Mesendoderm (in vitro differentiated cells): ENCODE measurements at regions not wholly inside any gene's neighbourhood (a gene's known extent, or its start where the extent isn't known, plus 50 kb on each side); places are given as distances from the start of the nearest gene placed in this dataset.

ENCODE experiments used
- DNase-seq: peaks from one replicate; pipeline ENCODE4 v3.0.0; 2013
- H2AK5ac ChIP-seq: 2 replicates; pipeline ENCODE4 v1.6.1; 2013; ENCODE audit warnings: low read length, inconsistent platforms
- H2BK120ac ChIP-seq: 2 replicates; pipeline ENCODE4 v1.6.1; 2013; ENCODE audit warnings: low read depth, mild to moderate bottlenecking, low read length, moderate library complexity, mixed read lengths
- H2BK15ac ChIP-seq: replicated peaks from 2 replicates; pipeline ENCODE4 v1.6.1; 2013; ENCODE audit warnings: low read depth, mild to moderate bottlenecking, moderate library complexity
- H2BK5ac ChIP-seq: 2 replicates; pipeline ENCODE4 v1.6.1; 2013; ENCODE audit warnings: low read length, inconsistent platforms
- H3K18ac ChIP-seq: 2 replicates; pipeline ENCODE4 v1.6.1; 2013; ENCODE audit warnings: mild to moderate bottlenecking, low read length, mixed read lengths
- H3K23ac ChIP-seq: one replicate; pipeline ENCODE4 v1.6.1; 2013; ENCODE audit warnings: low read length
- H3K27ac ChIP-seq: 2 replicates; pipeline ENCODE4 v1.5.1; 2013; ENCODE audit warnings: low read depth, mild to moderate bottlenecking, inconsistent platforms, low read length, moderate library complexity
- H3K27me3 ChIP-seq: 2 replicates; pipeline ENCODE4 v1.6.1; 2013; ENCODE audit warnings: low read length, control low read depth, mild to moderate bottlenecking, inconsistent platforms; ENCODE audit not compliant: insufficient read depth, poor library complexity
- H3K36me3 ChIP-seq: 2 replicates; pipeline ENCODE4 v1.6.1; 2013; ENCODE audit warnings: low read length, inconsistent platforms; ENCODE audit not compliant: control insufficient read depth, insufficient read depth
- H3K4ac ChIP-seq: one replicate; pipeline ENCODE4 v1.6.1; 2013; ENCODE audit warnings: low read depth, mild to moderate bottlenecking, low read length, moderate library complexity
- H3K4me1 ChIP-seq: 2 replicates; pipeline ENCODE4 v1.6.1; 2013; ENCODE audit warnings: low read depth, low read length, inconsistent platforms; ENCODE audit not compliant: control insufficient read depth
- H3K4me2 ChIP-seq: 2 replicates; pipeline ENCODE4 v1.6.1; 2013; ENCODE audit warnings: low read length
- H3K4me3 ChIP-seq: 2 replicates; pipeline ENCODE4 v1.5.1; 2013; ENCODE audit warnings: mild to moderate bottlenecking, low read length
- H3K56ac ChIP-seq: one replicate; pipeline ENCODE4 v1.6.1; 2013; ENCODE audit warnings: low read length
- H3K79me1 ChIP-seq: 2 replicates; pipeline ENCODE4 v1.6.1; 2013; ENCODE audit warnings: low read length, inconsistent platforms
- H3K79me2 ChIP-seq: 2 replicates; pipeline ENCODE4 v1.6.1; 2013; ENCODE audit warnings: mild to moderate bottlenecking, low read length; ENCODE audit not compliant: control insufficient read depth, insufficient read depth
- H3K9ac ChIP-seq: 2 replicates; pipeline ENCODE4 v1.6.1; 2013; ENCODE audit warnings: low read length, inconsistent platforms
- H4K5ac ChIP-seq: one replicate; pipeline ENCODE4 v1.6.1; 2013; ENCODE audit warnings: low read length
- H4K8ac ChIP-seq: one replicate; pipeline ENCODE4 v1.6.1; 2013; ENCODE audit warnings: low read depth, mild to moderate bottlenecking, control low read depth, low read length, moderate library complexity
- WGBS: extraction: QIAGEN DNeasy Blood & Tissue Kit; methylation state at CpG from one replicate; pipeline ENCODE4 v1.1.7; 2013; ENCODE audit warnings: low lambda C conversion rate, missing lambda C conversion rate; ENCODE audit not compliant: insufficient coverage; ENCODE audit errors: extremely low coverage; 5-methylcytosine and 5-hydroxymethylcytosine counted together

- H3K56ac ChIP-seq = no peak overlapping the region
- no peak overlapping the region for H3K4me3 ChIP-seq
- DNase-seq = no peak
- no peak overlapping the region for H2BK15ac ChIP-seq
- H3K18ac ChIP-seq = no peak overlapping the region
- no peak overlapping the region for H3K9ac ChIP-seq
- H3K36me3 ChIP-seq = no peaks in the 10 kb centered on the region
- H3K79me1 ChIP-seq = no peaks in the 10 kb centered on the region
- no peak overlapping the region for H3K23ac ChIP-seq
- H4K5ac ChIP-seq = no peak overlapping the region
- no peak overlapping the region for H2BK5ac ChIP-seq
- no peaks in the 10 kb centered on the region for H3K79me2 ChIP-seq
- WGBS = 100% methylated on average over 1 of the region's 1 CpG
- no peak overlapping the region for H3K4me2 ChIP-seq
- H3K27me3 ChIP-seq = no peaks in the 10 kb centered on the region
- no peak overlapping the region for H2AK5ac ChIP-seq
- no peak overlapping the region for H4K8ac ChIP-seq
- no peak overlapping the region for H3K27ac ChIP-seq
- no peaks in the 10 kb centered on the region for H3K4me1 ChIP-seq
- H3K4ac ChIP-seq = no peak overlapping the region
- no peak overlapping the region for H2BK120ac ChIP-seq
Observed at GRCh38 chr13:103531278-103531677, 465.1 kb upstream of the SLC10A2 start.

GRCh38 chr13:103528437-103528836 lies 462.2 kb upstream of the SLC10A2 start:
- Histone ChIP-seq H3K36me3 (no peaks in the 10 kb centered on the region), H2AK5ac (no peak overlapping the region), H3K4ac (no peak overlapping the region), H3K4me2 (no peak overlapping the region), H4K8ac (no peak overlapping the region), H2BK15ac (no peak overlapping the region), H2BK5ac (no peak overlapping the region), H3K4me3 (no peak overlapping the region), H4K5ac (no peak overlapping the region), H3K56ac (no peak overlapping the region), H3K23ac (no peak overlapping the region), H3K9ac (no peak overlapping the region), H3K27ac (no peak overlapping the region), H3K79me1 (no peaks in the 10 kb centered on the region), H3K27me3 (no peaks in the 10 kb centered on the region), H3K79me2 (no peaks in the 10 kb centered on the region), H3K18ac (no peak overlapping the region), H2BK120ac (no peak overlapping the region), H3K4me1 (no peaks in the 10 kb centered on the region)
- DNase-seq = no peak
- no CpG with 5 or more reads among the region's 2 CpGs for WGBS

- no peak overlapping the region for H4K8ac ChIP-seq
- H3K4me2 ChIP-seq = no peak overlapping the region
- H3K56ac ChIP-seq = no peak overlapping the region
- no peak overlapping the region for H2BK120ac ChIP-seq
- H3K4ac ChIP-seq = no peak overlapping the region
- H3K4me1 ChIP-seq = no peaks in the 10 kb centered on the region
- H3K27me3 ChIP-seq = no peaks in the 10 kb centered on the region
- no peak overlapping the region for H3K4me3 ChIP-seq
- no peak overlapping the region for H4K5ac ChIP-seq
- no peak overlapping the region for H2BK5ac ChIP-seq
- no peak overlapping the region for H2AK5ac ChIP-seq
- no peaks in the 10 kb centered on the region for H3K36me3 ChIP-seq
- no peaks in the 10 kb centered on the region for H3K79me1 ChIP-seq
- H3K9ac ChIP-seq = no peak overlapping the region
- H3K27ac ChIP-seq = no peak overlapping the region
- WGBS = no CpG with 5 or more reads among the region's 1 CpG
- H3K79me2 ChIP-seq = no peaks in the 10 kb centered on the region
- H2BK15ac ChIP-seq = no peak overlapping the region
- DNase-seq = no peak
- no peak overlapping the region for H3K23ac ChIP-seq
- H3K18ac ChIP-seq = no peak overlapping the region
Observed at GRCh38 chr13:103525530-103525929, 459.3 kb upstream of the SLC10A2 start.

- Histone ChIP-seq H4K5ac (no peak overlapping the region), H3K79me2 (no peaks in the 10 kb centered on the region), H3K4me1 (no peaks in the 10 kb centered on the region), H3K23ac (no peak overlapping the region), H3K36me3 (no peaks in the 10 kb centered on the region), H3K27ac (no peak overlapping the region), H3K56ac (no peak overlapping the region), H2BK15ac (no peak overlapping the region), H2AK5ac (no peak overlapping the region), H3K27me3 (no peaks in the 10 kb centered on the region), H3K4ac (no peak overlapping the region), H4K8ac (no peak overlapping the region), H2BK5ac (no peak overlapping the region), H3K4me2 (no peak overlapping the region), H3K9ac (no peak overlapping the region), H3K4me3 (no peak overlapping the region), H3K18ac (no peak overlapping the region), H3K79me1 (no peaks in the 10 kb centered on the region), H2BK120ac (no peak overlapping the region)
- no CpG with 5 or more reads among the region's 7 CpGs for WGBS
- no peak for DNase-seq
Observed at GRCh38 chr13:103523858-103524257, 457.6 kb upstream of the SLC10A2 start.

- no peak for DNase-seq
- H3K56ac ChIP-seq = no peak overlapping the region
- H3K4me3 ChIP-seq = no peak overlapping the region
- H3K4me2 ChIP-seq = no peak overlapping the region
- no peak overlapping the region for H2AK5ac ChIP-seq
- no peak overlapping the region for H3K23ac ChIP-seq
- no peak overlapping the region for H3K9ac ChIP-seq
- no peaks in the 10 kb centered on the region for H3K4me1 ChIP-seq
- no peak overlapping the region for H4K5ac ChIP-seq
- WGBS = no CpG with 5 or more reads among the region's 1 CpG
- H3K27ac ChIP-seq = no peak overlapping the region
- no peak overlapping the region for H2BK5ac ChIP-seq
- no peak overlapping the region for H2BK120ac ChIP-seq
- no peaks in the 10 kb centered on the region for H3K79me2 ChIP-seq
- no peak overlapping the region for H3K18ac ChIP-seq
- H2BK15ac ChIP-seq = no peak overlapping the region
- no peak overlapping the region for H3K4ac ChIP-seq
- no peaks in the 10 kb centered on the region for H3K27me3 ChIP-seq
- no peaks in the 10 kb centered on the region for H3K79me1 ChIP-seq
- no peak overlapping the region for H4K8ac ChIP-seq
- H3K36me3 ChIP-seq = no peaks in the 10 kb centered on the region
Observed at GRCh38 chr13:103521532-103521931, 455.3 kb upstream of the SLC10A2 start.

- DNase-seq = no peak
- no CpG with 5 or more reads among the region's 2 CpGs for WGBS
- no peak overlapping the region for H2AK5ac ChIP-seq
Observed at GRCh38 chr13:103517768-103518102, 451.5 kb upstream of the SLC10A2 start.

More at GRCh38 chr13:103517768-103518102, 451.5 kb upstream of the SLC10A2 start:
- no peak overlapping the region for H3K4me3 ChIP-seq
- no peak overlapping the region for H4K5ac ChIP-seq
- H3K27ac ChIP-seq = no peak overlapping the region
- no peak overlapping the region for H3K9ac ChIP-seq
- H3K4me2 ChIP-seq = no peak overlapping the region
- no peak overlapping the region for H3K18ac ChIP-seq
- no peak overlapping the region for H2BK5ac ChIP-seq
- no peaks in the 10 kb centered on the region for H3K36me3 ChIP-seq
- no peak overlapping the region for H2BK15ac ChIP-seq
- no peak overlapping the region for H2BK120ac ChIP-seq
- no peaks in the 10 kb centered on the region for H3K79me1 ChIP-seq
- no peaks in the 10 kb centered on the region for H3K79me2 ChIP-seq
- no peaks in the 10 kb centered on the region for H3K4me1 ChIP-seq
- no peak overlapping the region for H4K8ac ChIP-seq
- no peak overlapping the region for H3K4ac ChIP-seq
- H3K23ac ChIP-seq = no peak overlapping the region
- no peak overlapping the region for H3K56ac ChIP-seq
- no peaks in the 10 kb centered on the region for H3K27me3 ChIP-seq
